GM23338 (cell line): ENCODE measurements at regions not wholly inside any gene's neighbourhood (a gene's known extent, or its start where the extent isn't known, plus 50 kb on each side); places are given as distances from the start of the nearest gene placed in this dataset.

Experiments used
- ATAC-seq: fragments of 200-7000 bp; cut with Tn5 transposase; 3 replicates; pipeline ENCODE4 v1.9.1; 2020
- DNase-seq: peaks from one replicate; pipeline ENCODE4 v3.0.0-alpha.2; 2015; ENCODE audit warnings: low spot score
- H2AFZ ChIP-seq: fragments of 200-600 bp; sonication (generic); 2 replicates; pipeline ENCODE4 v1.8.0; 2016; ENCODE audit warnings: antibody characterized with exemption, mild to moderate bottlenecking, moderate library complexity
- H3F3A ChIP-seq: fragments of 200-600 bp; sonication (generic); replicated peaks from 2 replicates; pipeline ENCODE4 v1.8.0; 2017; ENCODE audit warnings: antibody characterized with exemption, mixed run types, low read depth
- H3K27ac ChIP-seq: fragments of 200-600 bp; sonication (generic); 2 replicates; pipeline ENCODE4 v1.6.1; 2016; ENCODE audit warnings: low read depth
- H3K27me3 ChIP-seq: fragments of 200-600 bp; sonication (generic); 2 replicates; pipeline ENCODE4 v1.8.0; 2016; ENCODE audit warnings: mild to moderate bottlenecking, mixed run types, moderate library complexity; ENCODE audit not compliant: insufficient read depth
- H3K36me3 ChIP-seq: fragments of 200-600 bp; sonication (generic); 2 replicates; pipeline ENCODE4 v1.8.0; 2016; ENCODE audit warnings: mild to moderate bottlenecking; ENCODE audit not compliant: insufficient read depth
- H3K4me1 ChIP-seq: fragments of 200-600 bp; sonication (generic); 2 replicates; pipeline ENCODE4 v1.8.0; 2016; ENCODE audit warnings: mild to moderate bottlenecking, moderate library complexity; ENCODE audit not compliant: insufficient read depth
- H3K4me2 ChIP-seq: fragments of 200-600 bp; sonication (generic); 2 replicates; pipeline ENCODE4 v1.7.1; 2017; ENCODE audit warnings: mixed run types
- H3K4me3 ChIP-seq: fragments of 200-600 bp; sonication (generic); 2 replicates; pipeline ENCODE4 v1.6.1; 2016; ENCODE audit warnings: mixed run types
- H3K79me2 ChIP-seq: fragments of 200-600 bp; sonication (generic); replicated peaks from 2 replicates; pipeline ENCODE4 v1.8.0; 2017; ENCODE audit warnings: mild to moderate bottlenecking; ENCODE audit not compliant: insufficient read depth
- H3K9me2 ChIP-seq: fragments of 200-600 bp; sonication (generic); 2 replicates; pipeline ENCODE4 v1.8.0; 2017; ENCODE audit not compliant: insufficient read depth
- H4K20me1 ChIP-seq: fragments of 200-600 bp; sonication (generic); replicated peaks from 2 replicates; pipeline ENCODE4 v1.8.0; 2017; ENCODE audit warnings: mild to moderate bottlenecking; ENCODE audit not compliant: insufficient read depth
- H3K27ac Mint-ChIP-seq: 2 replicates; pipeline ENCODE4 v1.8.0; 2020; ENCODE audit warnings: inconsistent platforms, mild to moderate bottlenecking, moderate library complexity, mixed read lengths
- H3K27me3 Mint-ChIP-seq: 3 replicates; pipeline ENCODE4 v1.8.0; 2022; ENCODE audit warnings: low read depth, mild to moderate bottlenecking, moderate library complexity, mixed read lengths, inconsistent platforms; ENCODE audit not compliant: insufficient read depth, poor library complexity
- H3K36me3 Mint-ChIP-seq: 3 replicates; pipeline ENCODE4 v1.8.0; 2021; ENCODE audit warnings: low read depth, mild to moderate bottlenecking, inconsistent platforms, moderate library complexity, mixed read lengths
- H3K4me1 Mint-ChIP-seq: 3 replicates; pipeline ENCODE4 v1.8.0; 2020; ENCODE audit warnings: mild to moderate bottlenecking, inconsistent platforms, mixed read lengths
- H3K4me3 Mint-ChIP-seq: 3 replicates; pipeline ENCODE4 v1.8.0; 2021; ENCODE audit warnings: moderate library complexity, mild to moderate bottlenecking, inconsistent platforms, mixed read lengths
- H3K9me3 Mint-ChIP-seq: 3 replicates; pipeline ENCODE4 v1.8.0; 2020; ENCODE audit warnings: moderate library complexity, mild to moderate bottlenecking, inconsistent platforms, mixed read lengths
- CREB1 ChIP-seq: fragments of 250-450 bp; sonication (Bioruptor Pico); IDR thresholded peaks from 2 replicates; pipeline ENCODE4 v1.5.0; 2020; ENCODE audit warnings: low read depth, mild to moderate bottlenecking, moderate library complexity
- CTCF ChIP-seq, 2 experiments: fragments of 200-600 bp in 1 of 2; sonication (generic) in 1 of 2; conservative IDR thresholded peaks; 2 replicates each; pipeline versions ENCODE4 v1.5.1 to v1.6.1; 2016 to 2017; ENCODE audit warnings: antibody characterized with exemption in 2 of 2, low read depth in 2 of 2, mild to moderate bottlenecking in 2 of 2, moderate library complexity in 1 of 2
- ETS1 ChIP-seq: IDR thresholded peaks from 2 replicates; pipeline ENCODE4 v1.6.1; 2016; ENCODE audit warnings: antibody characterized with exemption
- EZH2 ChIP-seq: fragments of 200-600 bp; sonication (generic); IDR thresholded peaks from one replicate; pipeline ENCODE4 v1.8.0; 2017; ENCODE audit warnings: antibody characterized with exemption, mild to moderate bottlenecking, low read depth; ENCODE audit not compliant: unreplicated experiment
- EZH2phosphoT487 ChIP-seq: fragments of 200-600 bp; sonication (generic); IDR thresholded peaks from one replicate; pipeline ENCODE4 v1.8.1; 2018; ENCODE audit warnings: antibody characterized with exemption; ENCODE audit not compliant: unreplicated experiment
- JUNB ChIP-seq: IDR thresholded peaks from one replicate; pipeline ENCODE4 v1.6.1; 2016; ENCODE audit warnings: antibody characterized with exemption; ENCODE audit not compliant: unreplicated experiment
- ZNF114 ChIP-seq: fragments of 250-450 bp; sonication (Bioruptor Pico); IDR thresholded peaks from 2 replicates; pipeline ENCODE4 v1.5.0; 2020; ENCODE audit warnings: mild to moderate bottlenecking, moderate library complexity
- ZNF331 ChIP-seq: fragments of 250-450 bp; sonication (Bioruptor Pico); IDR thresholded peaks from 2 replicates; pipeline ENCODE4 v1.5.0; 2020; ENCODE audit warnings: low read depth, mild to moderate bottlenecking, moderate library complexity
- TF ChIP-seq, protein P1 (sequence below): fragments of 250-450 bp; sonication (Bioruptor Pico); IDR thresholded peaks from 2 replicates; pipeline ENCODE4 v1.5.0; 2020; ENCODE audit warnings: mild to moderate bottlenecking, moderate library complexity

DNA sequence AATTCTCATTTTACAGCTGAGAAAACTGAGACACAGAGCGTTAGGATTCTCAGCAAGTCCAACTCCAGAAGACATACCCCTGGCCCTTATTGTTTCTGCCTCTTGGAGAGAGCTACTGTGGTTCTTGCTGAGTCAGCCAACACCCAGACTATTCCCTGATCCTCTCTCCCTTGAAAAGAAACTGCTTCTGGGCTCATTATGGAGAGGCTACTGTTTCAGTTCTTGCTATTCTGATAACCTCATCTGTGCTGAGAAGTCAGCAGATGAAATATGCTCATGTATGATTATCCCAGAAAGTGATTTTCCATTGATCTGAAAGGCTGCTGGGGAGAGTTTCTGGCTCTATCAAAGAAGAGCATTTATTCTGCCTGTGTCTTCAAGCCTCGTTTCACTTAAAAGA is 455.6 kb upstream of the COBL start:
- Mint-ChIP-seq H3K4me3 (no peak overlapping the region), H3K36me3 (no peaks in the 10 kb centered on the region), H3K4me1 (peaks cover 21% of the 10 kb centered on the region), H3K9me3 (no peaks in the 10 kb centered on the region), H3K27ac (no peak overlapping the region), H3K27me3 (no peaks in the 10 kb centered on the region)
- H3K9me2 ChIP-seq: no peaks in the 10 kb centered on the region; the same call in 1 of the 2 replicates
- H4K20me1 ChIP-seq: no peaks in the 10 kb centered on the region
- no peak overlapping the region for H2AFZ ChIP-seq
- TF ChIP-seq ZNF331 (CRISPR knock-in tag) (no peak), EZH2phosphoT487 (no peak), JUNB (no peak), EZH2 (no peak), ZNF114 (CRISPR knock-in tag) (no peak), CREB1 (CRISPR knock-in tag) (no peak), CTCF (conservative IDR thresholded peaks at IDR 0.05; ENCODE audit: low read depth in 2 of 2) (no peak), ETS1 (no peak)
- TF ChIP-seq, protein P1, sequence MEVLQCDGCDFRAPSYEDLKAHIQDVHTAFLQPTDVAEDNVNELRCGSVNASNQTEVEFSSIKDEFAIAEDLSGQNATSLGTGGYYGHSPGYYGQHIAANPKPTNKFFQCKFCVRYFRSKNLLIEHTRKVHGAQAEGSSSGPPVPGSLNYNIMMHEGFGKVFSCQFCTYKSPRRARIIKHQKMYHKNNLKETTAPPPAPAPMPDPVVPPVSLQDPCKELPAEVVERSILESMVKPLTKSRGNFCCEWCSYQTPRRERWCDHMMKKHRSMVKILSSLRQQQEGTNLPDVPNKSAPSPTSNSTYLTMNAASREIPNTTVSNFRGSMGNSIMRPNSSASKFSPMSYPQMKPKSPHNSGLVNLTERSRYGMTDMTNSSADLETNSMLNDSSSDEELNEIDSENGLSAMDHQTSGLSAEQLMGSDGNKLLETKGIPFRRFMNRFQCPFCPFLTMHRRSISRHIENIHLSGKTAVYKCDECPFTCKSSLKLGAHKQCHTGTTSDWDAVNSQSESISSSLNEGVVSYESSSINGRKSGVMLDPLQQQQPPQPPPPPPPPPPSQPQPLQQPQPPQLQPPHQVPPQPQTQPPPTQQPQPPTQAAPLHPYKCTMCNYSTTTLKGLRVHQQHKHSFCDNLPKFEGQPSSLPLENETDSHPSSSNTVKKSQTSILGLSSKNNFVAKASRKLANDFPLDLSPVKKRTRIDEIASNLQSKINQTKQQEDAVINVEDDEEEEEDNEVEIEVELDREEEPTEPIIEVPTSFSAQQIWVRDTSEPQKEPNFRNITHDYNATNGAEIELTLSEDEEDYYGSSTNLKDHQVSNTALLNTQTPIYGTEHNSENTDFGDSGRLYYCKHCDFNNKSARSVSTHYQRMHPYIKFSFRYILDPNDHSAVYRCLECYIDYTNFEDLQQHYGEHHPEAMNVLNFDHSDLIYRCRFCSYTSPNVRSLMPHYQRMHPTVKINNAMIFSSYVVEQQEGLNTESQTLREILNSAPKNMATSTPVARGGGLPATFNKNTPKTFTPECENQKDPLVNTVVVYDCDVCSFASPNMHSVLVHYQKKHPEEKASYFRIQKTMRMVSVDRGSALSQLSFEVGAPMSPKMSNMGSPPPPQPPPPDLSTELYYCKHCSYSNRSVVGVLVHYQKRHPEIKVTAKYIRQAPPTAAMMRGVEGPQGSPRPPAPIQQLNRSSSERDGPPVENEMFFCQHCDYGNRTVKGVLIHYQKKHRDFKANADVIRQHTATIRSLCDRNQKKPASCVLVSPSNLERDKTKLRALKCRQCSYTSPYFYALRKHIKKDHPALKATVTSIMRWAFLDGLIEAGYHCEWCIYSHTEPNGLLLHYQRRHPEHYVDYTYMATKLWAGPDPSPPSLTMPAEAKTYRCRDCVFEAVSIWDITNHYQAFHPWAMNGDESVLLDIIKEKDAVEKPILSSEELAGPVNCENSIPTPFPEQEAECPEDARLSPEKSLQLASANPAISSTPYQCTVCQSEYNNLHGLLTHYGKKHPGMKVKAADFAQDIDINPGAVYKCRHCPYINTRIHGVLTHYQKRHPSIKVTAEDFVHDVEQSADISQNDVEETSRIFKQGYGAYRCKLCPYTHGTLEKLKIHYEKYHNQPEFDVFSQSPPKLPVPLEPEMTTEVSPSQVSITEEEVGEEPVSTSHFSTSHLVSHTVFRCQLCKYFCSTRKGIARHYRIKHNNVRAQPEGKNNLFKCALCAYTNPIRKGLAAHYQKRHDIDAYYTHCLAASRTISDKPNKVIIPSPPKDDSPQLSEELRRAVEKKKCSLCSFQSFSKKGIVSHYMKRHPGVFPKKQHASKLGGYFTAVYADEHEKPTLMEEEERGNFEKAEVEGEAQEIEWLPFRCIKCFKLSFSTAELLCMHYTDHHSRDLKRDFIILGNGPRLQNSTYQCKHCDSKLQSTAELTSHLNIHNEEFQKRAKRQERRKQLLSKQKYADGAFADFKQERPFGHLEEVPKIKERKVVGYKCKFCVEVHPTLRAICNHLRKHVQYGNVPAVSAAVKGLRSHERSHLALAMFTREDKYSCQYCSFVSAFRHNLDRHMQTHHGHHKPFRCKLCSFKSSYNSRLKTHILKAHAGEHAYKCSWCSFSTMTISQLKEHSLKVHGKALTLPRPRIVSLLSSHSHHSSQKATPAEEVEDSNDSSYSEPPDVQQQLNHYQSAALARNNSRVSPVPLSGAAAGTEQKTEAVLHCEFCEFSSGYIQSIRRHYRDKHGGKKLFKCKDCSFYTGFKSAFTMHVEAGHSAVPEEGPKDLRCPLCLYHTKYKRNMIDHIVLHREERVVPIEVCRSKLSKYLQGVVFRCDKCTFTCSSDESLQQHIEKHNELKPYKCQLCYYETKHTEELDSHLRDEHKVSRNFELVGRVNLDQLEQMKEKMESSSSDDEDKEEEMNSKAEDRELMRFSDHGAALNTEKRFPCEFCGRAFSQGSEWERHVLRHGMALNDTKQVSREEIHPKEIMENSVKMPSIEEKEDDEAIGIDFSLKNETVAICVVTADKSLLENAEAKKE: no peak
- H3K79me2 ChIP-seq: no peaks in the 10 kb centered on the region
- DNase-seq: no peak
- peaks cover 17% of the 10 kb centered on the region; the same call in 1 of the 2 replicates for H3K4me1 ChIP-seq
- no peaks in the 10 kb centered on the region for H3K36me3 ChIP-seq
- H3K27ac ChIP-seq: no peak overlapping the region
- ATAC-seq: no peak
- H3K4me3 ChIP-seq: no peak overlapping the region
- H3F3A ChIP-seq: no peaks in the 10 kb centered on the region
- no peaks in the 10 kb centered on the region for H3K27me3 ChIP-seq
- no peak overlapping the region for H3K4me2 ChIP-seq
